Omental fat pad (tissue), 3 donors: ENCODE measurements at regions not wholly inside any gene's neighbourhood (a gene's known extent, or its start where the extent isn't known, plus 50 kb on each side); places are given as distances from the start of the nearest gene placed in this dataset.

Experiments
- ATAC-seq: fragments of 150-250 bp; one replicate; pipeline ENCODE4 v1.9.1; 2016; ENCODE audit warnings: mild to moderate bottlenecking, moderate library complexity; ENCODE audit not compliant: low FRiP score
- DNase-seq: peaks from one replicate; pipeline ENCODE4 v3.0.0-alpha.2; 2019; ENCODE audit warnings: low spot score
- CTCF ChIP-seq, 3 donors: fragments of 450-650 bp; IDR thresholded peaks; one replicate each; pipeline ENCODE4 v1.5.1; 2016 to 2017; ENCODE audit warnings: antibody characterized with exemption in 3 of 3, mild to moderate bottlenecking in 3 of 3, moderate library complexity in 2 of 3

DNA sequence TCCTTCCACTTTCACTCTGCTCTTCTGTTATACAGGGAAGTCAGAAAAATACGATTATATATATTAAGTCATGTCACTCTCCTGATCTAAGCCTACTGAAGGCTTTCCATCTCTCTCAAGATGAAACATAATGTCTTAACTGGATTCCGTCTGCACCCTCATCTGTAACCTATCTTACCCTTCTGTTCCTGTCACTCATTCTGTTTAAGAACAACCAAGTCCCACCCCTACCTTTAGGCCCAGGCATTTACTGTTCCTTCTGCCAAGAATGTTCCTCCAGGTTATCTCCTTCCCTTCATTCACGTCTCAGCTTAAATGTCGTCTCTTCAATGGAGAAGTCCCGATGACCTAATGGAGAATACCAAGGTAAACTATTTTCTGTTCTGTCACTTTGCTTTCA is 1802.4 kb downstream of the MRPL39 start:
- ATAC-seq = no peak
- no peak for TF ChIP-seq CTCF (IDR thresholded peaks at IDR 0.05)
- no peak for DNase-seq

- no peak for TF ChIP-seq CTCF (IDR thresholded peaks at IDR 0.05)
- ATAC-seq = no peak
- DNase-seq = no peak
Measured at GRCh38 chr21:23801292-23801691, 1806.0 kb downstream of the MRPL39 start.

DNA sequence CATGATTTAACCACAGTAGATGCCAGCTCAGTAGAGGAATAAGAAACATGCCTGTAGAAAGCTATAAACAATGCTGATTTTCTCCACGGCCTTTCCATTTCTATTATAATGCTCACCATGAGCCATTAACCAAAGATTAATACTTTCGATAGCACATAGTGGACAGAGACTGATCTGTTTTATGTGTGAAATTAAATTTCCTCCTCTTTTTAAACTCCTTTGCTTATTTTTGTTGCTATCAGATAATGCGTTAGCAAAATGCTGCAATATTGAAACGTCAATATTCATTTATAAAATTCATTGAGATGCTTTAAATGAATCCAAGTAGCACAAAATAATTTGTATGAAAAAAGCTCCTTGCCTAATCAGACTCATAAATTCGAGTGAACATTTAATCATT is 1807.9 kb downstream of the MRPL39 start:
- no peak for ATAC-seq
- no peak for TF ChIP-seq CTCF (IDR thresholded peaks at IDR 0.05)
- no peak for DNase-seq

DNA sequence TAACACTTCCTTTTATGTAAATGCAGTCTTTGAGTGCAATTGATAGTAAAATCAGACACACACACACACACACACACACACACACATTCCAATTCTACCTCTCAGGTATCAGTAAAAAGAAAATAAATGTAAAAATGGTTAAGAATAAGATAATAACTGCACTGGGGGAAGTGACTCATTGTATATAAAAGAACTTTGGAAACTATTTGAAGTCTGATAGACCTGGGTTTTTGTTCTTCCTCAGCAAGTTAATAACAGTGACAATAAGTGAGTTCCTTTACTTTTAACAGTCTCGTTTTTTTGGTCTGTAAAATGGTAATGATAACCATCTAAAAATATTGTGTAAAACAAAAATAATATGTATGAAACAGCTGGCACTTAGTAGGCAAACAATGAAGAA is 1815.0 kb downstream of the MRPL39 start:
- TF ChIP-seq CTCF (IDR thresholded peaks at IDR 0.05) = no peak
- DNase-seq = no peak

DNA sequence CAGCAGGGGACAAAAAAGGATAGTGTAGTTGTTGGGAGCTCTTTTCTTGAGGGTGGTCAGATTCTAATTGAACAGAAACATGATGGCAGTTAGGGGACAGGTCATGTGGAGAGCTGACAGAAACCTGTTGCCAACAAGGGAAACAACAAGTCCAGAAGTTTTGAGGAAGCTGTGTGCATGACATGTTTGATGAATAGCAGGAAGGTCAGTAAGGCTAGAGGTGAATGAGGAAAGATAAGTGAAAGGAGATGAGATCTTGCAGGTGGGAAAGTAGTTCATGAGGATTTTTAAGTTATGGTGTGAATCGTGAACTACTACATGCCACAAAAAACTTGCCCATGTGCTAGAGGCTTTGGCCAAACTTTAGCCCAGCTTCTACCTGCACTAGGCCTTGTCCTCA is 1817.4 kb downstream of the MRPL39 start:
- no peak for TF ChIP-seq CTCF (IDR thresholded peaks at IDR 0.05)
- DNase-seq = no peak
- ATAC-seq = no peak

More for the DNA sequence above, 1815.0 kb downstream of the MRPL39 start:
- no peak for ATAC-seq

DNA sequence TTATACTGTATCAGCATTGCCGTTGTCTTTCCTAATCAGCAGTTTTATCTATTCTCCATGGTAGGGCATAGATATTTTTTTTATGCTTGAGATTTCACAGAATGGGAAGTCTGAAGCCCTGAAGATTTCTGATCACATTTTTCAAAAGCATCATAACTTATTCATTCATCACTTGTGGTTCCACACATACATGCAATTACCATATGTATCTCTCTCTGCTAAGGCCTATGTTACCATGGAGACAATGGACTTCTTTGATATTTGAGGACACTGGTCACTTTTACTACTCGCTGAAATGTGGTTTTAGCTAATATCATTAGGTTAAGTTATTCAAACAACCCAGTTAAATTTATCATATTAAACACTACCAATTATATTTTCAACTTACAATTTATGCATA is 1827.0 kb downstream of the MRPL39 start:
- DNase-seq (no peak), ATAC-seq (no peak)
- no peak for TF ChIP-seq CTCF (IDR thresholded peaks at IDR 0.05)

DNA sequence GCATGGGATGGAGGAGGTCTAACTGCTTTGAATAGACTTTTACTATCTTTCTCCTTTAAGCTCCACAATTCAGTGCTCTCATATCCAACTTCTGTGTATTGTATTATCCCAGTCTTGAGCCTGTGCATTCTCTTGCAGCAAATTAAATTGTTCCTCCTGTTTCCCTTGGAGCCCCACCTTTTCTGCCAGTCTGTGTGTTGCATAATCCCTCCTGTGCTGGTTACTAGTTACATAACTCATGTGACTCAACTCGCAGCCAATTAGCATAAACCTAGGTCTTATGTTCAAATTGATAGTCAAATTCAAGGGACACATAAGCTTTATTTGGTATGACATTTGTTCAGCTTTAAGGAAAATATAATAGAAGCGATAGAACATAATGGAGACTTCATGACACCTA is 1863.5 kb downstream of the MRPL39 start:
- no peak for TF ChIP-seq CTCF (IDR thresholded peaks at IDR 0.05)
- ATAC-seq (no peak), DNase-seq (no peak)
